ENCODE measurements at regions not wholly inside any gene's neighbourhood (a gene's known extent, or its start where the extent isn't known, plus 50 kb on each side); places are given as distances from the start of the nearest gene placed in this dataset.
A peak's percentile ranks its signal among the peaks of the same experiment; 100 is the strongest.

DNA sequence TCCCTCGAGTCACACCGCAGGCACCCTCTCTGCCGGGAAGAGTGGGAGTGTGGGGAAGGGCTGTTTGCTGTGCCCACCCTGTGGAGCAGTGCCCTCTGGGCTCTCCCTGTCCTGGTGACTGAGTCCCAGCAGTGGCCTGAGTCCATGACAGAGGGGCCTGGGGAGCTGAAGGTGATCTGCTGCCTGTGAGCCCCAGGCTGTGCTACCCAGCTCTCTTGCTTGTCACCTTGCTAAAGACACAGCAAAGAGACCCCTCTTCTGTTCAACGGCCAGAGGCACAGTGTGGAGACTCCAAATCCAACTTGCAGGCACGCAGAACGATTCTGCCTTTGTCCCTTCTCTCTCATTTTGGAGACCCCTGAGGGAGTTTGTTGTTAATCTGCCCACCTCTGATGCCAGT, 232.6 kb downstream of the OPA1 start:
- ATAC-seq (no peak), DNase-seq (ENCODE audit: low spot score) (no peak)

DNA sequence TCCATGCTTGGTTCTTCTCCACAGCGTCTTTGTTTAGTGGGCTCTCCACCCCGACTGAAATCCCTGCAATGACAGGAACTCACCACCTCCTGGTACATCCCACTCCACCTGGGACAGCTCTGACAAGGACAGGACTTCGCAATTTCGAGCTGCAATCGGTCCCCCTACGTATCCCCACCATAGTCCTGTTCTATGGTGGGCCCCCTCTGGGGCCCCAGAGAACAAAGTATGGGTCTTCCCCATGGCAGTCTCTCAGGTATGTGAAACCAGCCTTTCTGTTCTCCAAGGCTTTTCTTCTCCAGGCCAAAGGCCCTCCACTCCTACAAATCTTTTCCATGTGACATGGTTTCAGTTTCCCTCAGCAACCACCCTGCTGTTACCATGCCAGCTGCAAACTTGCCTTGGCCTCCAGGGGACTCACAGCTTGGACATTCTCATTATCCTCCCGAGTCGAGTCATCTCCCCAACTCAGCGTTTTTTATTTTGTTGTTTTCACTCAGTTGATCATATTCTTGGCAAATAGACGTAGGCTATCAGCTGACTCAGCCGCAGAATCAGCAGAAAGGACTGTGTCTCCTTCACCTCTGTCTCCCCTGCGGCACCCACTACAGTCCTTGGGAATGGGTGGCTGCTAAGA, 233.3 kb downstream of the OPA1 start:
- peak; percentile 34 for ATAC-seq
- no peak for DNase-seq (ENCODE audit: low spot score)

DNA sequence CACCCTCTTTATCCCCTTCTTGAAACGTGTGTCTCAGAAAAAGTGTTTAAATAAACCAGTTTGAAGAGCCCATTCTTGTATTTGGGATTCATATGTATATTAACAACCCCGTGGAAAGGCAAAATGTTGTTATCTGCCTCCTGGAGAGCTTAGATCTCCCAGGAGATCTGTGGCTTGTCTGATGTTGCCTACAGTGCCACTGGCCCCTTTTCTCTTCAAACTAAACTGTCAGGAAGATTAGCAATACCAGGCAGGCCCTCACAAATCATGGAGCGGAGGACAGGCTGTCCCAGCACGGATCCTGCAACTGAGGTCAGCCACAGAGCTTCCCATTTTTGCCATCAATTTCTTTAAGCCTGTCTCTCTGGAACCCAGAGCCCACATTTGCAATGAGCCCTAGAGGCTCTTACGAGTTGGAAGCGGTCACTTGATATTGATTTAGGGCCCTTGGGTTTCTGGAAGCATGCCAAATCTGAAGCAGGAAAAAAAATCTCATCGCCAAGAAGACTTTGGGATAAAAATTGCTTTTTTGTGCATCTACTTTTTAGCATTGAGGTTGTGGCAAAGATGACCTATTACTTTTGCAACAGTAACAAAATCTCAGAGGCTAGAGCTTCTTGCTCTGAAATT, 234.1 kb downstream of the OPA1 start:
- ATAC-seq (no peak), DNase-seq (ENCODE audit: low spot score) (no peak)

DNA sequence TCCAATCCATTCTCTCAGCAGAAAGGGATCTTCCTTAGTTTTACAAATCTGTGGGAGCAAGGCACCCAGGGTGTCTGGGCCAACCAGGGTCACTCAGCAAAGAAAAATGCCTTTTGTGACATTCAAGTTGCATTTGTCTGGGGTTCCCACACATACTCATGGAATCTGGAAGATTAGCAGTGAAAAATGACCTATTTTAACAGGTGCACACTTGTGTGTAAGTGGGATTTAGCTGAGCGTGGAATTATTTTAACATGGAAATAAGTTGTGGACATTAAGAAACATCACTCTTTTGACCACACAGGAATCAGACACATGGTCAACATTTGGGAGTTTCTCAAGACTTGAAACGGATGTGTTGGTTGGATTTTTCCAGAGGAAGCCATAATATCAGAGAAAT, 234.9 kb downstream of the OPA1 start:
- no peak for DNase-seq (ENCODE audit: low spot score)
- ATAC-seq = no peak

DNA sequence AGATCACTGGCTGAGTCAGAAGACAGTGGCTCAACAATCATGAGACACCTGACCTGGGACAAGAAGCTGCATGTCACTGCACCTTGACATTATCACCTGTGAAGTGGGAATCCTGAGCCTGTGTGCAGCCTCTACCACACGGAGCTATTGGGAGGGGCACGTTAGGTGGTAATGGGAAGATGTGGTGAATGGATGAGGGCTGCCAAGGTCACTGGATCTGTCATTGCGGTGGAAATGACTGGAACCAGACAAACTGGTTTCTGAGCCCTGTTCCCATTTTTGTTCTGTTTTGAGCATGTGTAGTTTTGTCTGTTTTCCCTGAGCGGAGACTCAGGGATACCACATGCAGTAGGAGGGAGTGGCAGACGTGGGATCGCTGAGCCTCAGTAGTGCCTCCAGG, 235.5 kb downstream of the OPA1 start:
- DNase-seq (ENCODE audit: low spot score) (no peak), ATAC-seq (no peak)

DNA sequence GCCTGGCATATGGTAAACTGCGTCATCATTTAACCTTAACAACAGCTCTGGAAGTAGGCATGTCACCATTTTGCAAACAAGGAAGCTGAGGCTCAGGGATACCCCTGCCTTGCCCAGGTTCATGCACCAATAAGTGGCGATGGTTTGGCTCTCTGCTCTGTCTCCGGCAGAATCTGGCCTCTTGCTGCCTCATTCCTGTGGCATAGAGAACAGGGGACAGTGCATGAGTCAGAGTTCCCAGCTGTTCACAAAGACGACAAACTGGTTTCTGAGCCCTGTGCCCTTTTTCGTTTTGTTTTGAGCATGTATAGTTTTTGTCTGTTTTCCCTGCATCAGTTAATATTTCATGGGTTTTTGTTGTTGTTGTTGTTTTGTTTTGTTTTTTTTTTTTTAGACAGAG, 236.8 kb downstream of the OPA1 start:
- ATAC-seq (no peak), DNase-seq (ENCODE audit: low spot score) (no peak)

DNA sequence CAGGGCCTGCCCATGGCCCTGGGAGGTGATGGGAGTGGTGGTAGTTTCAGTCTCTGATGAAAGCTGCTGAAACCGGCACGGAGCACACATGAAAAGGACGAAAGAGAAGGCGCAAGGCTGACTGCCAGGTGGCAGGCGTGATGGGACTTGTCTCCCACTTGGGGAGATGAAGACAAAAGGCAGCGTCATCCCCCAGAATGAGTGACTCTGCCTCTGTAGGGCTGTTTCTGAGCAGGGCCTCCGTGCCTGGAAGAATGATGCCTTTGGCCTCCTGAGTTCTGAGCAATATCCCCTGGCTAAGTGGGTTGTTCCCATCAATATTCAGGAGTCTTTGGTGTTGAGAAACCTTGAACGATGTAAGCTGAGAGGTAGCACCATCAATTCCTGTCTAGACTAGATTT, 237.8 kb downstream of the OPA1 start:
- DNase-seq (ENCODE audit: low spot score) = no peak
- no peak for ATAC-seq

DNA sequence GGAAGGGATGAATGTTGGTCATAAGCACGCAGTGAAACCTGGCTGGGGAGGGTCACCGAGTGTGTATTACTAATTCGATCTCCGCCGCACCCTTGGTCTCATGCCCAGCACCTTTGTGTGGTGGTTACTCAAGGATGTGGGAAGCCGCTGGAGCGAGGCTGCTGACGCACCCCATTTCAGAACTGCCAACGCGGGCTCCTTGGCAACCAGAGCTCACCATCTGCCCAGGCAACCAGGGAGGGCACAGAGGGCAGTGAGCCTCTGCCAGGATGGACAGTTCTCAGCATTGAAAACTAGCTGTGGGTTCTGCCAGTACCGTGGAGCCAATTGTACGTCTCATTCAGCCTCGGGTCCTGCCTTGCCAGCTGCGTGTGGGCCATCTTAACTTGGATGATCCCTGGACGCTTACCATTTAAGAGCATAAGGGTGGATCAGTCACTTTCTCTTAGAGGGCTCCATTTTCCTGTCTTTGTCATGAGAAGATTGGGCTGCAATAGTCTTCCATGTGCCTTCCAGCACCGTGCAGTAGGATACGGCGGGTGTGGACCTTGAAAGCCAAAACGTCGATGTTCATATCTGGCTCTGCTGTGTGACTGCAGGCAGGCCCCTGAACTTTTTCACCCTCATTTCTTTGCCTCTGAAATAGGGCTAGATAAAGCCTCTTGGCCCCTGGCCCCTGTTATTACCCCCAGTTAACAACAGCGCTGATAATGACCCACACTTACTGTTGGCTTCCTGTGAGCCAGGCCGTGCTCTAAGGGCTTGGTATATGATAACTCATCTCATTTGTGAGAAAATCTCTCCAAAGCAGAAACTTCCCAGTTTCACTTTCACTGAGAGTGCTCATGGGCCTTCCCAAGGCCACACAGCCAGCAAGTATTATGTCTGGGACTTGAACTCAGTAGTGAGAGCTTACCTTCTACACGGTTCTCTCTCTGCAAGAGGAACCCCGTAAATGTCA, 238.8 kb downstream of the OPA1 start:
- ATAC-seq (peak; percentile 56), DNase-seq (ENCODE audit: low spot score) (no peak)

DNA sequence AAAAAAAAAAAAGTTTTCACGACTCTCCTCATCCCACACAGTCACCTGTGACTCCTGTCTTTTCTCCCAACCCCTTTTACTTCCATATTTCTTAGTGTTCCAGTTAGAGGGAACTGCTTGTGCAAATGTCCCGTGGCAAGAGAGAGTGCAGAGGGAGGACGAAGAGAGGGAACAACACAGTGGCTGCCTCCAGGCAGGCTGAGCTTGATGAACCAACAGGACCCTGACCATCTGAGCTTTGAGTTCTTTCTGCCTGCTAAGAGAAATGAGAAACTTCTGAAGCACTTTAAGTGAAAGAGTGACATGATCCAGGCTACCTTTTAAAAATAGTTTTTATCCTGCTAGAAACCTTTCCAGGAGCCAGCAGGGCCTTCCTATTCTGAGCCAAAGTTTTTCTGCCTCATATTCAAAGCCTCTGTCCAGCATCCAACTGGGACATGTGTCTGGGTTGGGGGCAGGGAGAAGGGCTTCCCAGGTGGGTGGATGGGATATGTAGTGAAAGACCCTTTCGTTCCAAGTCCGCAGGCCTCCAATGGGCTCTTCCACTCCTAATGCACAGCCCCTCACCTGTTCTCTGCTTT, 239.9 kb downstream of the OPA1 start:
- DNase-seq (ENCODE audit: low spot score) (no peak), ATAC-seq (no peak)

DNA sequence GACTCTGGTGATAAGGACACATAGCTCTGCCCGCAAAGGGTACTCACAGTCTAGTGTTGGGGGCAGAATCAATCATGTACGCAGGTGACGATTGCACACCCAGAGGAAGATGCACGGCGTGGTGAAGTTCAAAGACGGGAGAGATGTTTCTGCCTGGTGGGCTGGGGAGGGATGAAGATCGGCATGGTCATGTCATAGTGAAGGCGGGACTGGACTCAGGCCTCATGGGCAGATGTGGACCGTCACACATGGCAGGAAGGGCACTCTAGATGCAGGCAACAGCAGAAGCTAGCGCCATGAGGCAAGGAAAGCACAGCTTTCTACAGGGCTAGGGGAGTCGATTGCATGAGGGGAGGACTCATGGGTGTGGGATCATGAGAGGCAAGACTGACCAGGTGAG, 240.6 kb downstream of the OPA1 start:
- DNase-seq (ENCODE audit: low spot score) (no peak), ATAC-seq (no peak)

DNA sequence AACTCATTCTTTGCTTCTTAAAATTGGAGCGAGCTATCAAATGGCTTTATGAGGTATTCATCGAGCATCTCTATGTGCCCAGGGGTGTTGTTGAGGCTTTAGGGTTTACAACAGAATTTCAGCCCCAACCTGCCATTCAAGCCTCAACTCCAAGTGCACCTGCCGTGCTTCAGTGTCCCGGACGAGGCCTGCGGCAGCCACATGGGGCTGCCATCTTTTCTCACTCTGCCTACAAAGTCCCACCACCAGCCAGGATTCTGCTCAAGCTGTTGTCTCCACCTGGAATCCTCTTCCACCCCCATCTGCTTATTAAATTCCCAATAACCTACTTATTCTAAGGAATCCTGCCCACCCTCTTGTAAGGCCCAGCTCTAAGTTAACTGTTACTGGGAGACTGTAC, 242.4 kb downstream of the OPA1 start:
- ATAC-seq (no peak), DNase-seq (ENCODE audit: low spot score) (no peak)

DNA sequence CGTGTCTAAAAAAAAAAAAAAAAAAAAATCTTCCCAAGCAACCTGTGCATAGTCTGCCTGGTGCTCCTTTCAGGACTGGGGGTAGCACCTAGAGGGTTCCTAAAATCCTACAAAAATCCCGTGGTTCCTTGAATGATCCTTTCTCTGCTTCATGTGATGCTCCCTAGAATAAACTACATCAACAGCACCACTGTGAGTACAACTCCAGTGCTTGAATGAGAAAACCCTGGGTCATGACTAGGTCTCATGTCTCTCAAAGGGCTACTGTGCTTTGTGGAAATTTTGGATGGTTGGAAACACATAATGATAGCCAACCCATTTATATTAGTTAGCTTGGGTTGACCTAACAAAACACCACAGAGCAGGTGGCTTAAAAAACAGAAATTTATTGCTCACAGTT, 243.5 kb downstream of the OPA1 start:
- ATAC-seq = no peak
- no peak for DNase-seq (ENCODE audit: low spot score)

DNA sequence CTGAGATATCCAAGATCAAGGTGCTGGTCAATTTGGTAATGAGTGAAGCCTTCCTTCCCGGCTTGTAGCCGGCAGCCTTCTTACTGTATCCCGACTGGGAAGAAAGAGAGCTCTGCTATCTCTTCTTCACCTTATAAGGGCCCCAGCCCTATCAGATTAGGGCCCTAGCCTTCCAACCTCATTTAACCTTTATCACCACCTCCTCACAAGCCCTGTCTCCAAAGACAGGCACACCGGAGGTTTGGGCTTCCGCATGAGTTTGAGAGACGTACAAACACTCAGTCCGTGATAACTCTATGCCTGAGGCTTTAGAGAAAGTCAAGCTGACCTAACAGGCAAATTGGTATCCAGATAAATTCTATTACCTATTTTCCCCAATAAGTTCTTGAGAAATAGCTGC, 243.9 kb downstream of the OPA1 start:
- DNase-seq (ENCODE audit: low spot score) (no peak), ATAC-seq (no peak)

DNA sequence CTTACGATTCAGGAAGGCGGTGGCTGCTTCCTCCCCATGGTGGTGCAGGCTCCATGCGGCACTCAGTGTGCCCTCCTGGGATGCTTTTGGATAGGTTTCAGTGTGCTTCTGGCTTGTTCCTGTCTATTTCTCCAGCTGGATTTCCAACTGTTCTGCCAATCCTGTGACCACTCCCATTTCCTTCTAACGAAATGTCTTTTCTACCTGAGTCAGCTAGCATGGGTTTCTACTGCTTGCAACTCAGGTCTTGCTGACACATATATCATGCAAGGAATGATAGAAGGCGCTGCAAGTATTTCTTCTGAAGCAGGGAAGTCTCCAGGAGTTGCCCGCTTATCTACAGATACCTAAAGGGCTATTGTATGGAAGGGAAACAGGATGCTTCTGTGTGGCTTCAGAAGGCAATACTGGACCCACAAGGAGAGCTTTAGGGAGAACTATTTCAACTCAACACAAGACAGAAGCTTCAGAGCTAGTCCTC, 244.4 kb downstream of the OPA1 start:
- DNase-seq (ENCODE audit: low spot score) = no peak
- ATAC-seq = no peak

DNA sequence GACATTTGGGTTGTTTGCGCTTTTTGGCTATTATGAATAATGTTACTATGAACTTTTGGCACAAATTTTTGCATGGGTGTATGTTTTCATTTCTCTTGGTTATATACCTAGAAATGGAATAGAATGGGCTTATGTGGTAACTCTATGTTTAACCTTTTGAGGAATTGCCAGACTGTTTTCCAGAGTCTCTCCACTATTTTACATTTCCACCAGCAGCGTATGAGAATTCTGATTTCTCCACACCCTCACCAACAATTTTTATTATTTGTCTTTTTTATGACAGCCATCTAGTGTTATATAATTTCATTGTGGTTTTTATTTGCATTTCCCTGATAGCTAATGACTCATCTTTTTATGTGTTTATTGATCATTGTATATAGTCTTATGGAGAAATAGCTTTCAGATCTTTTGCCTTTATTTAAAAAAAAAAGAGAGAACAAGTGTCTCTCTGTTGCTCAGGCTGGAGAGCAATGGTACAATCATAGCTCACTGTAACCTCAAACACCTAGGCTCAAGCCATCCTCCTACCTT, 247.2 kb downstream of the OPA1 start:
- ATAC-seq = no peak
- DNase-seq (ENCODE audit: low spot score) = no peak

DNA sequence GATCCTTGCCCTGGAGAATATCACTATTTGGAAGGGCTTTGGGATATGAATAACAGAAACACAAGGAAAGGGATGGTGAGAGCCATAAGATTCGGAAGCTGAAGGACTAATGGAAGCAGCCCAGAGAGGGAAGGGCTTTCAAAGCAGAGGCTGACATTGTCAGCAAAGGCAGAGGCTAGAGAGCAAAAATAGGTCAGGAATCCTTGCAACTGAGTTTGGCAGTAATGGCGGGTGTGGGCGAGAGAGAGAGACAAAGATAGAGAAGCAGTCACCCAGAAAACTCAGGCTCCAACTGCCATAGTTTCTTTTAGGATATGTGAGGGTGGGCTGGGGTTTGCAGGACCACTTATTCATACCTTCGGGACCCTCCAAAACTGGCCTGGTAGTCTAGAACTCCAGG, 248.6 kb downstream of the OPA1 start:
- no peak for ATAC-seq
- no peak for DNase-seq (ENCODE audit: low spot score)

DNA sequence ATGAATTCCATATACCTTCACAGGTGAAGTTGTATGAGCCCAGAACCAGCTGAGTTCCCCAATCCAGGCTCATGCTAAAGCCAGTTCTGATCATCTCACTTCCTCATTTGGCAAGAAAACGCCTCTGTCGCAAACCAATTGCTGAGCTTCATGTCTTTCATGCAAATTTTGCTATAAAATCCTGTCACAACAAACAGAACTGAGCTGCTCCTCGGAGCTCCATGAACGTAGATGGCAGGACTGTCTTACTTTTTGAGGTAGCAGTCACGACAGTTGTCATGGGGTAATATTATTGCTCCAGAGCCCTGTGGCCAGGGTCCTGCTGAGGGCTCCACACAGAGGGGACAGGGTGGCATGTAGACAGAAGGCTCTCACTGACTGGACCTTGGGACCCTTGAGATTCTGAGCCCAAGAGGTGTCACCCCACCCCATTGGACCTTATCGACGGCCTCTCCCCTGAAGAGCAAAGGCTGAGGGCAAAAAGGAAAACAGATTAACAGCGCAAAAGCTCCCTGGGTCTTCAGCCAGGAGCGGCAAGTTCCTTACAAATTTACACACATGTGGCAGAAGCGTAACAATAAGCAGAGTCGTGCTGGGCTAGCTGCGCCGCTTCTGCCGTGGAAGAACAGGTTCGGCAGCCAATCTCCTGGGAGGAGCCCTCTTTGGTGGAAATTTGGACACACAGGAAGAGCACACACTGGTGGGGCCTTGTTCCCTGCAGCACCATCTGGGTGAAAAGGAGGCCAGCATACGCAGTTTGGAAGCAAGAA, 249.2 kb downstream of the OPA1 start:
- DNase-seq (ENCODE audit: low spot score) (no peak), ATAC-seq (peak; percentile 15)

DNA sequence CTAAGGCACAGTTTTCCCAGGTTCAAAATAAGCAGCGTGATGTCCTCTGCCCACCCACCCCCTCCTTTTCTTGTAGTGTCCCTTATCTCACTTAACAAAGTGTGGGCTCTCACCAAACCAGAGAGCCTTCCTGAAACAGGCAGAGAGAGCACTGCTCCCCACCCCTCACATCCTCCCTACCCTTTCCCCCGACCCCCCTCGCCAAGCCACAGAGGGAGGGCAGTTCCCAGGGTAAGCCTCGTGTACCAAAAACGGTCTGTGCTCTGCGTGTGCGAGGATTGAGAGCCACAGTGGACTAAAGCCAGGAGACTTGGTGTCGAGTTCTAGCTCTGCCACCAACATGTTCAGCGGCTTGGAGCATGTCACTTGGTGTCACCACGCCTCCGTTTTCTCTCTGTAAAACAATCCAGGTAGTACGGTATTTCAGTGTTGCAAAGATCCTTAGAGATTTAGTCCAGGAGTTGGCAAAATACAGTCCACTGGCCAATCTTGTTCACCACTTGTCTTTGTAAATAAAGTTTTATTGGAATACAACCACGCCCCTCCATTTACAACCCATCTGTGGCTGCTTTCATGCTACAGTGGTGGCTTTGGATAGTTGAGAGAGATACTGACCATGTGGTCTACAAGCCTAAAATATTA, 249.9 kb downstream of the OPA1 start:
- DNase-seq (ENCODE audit: low spot score) (no peak), ATAC-seq (no peak)

DNA sequence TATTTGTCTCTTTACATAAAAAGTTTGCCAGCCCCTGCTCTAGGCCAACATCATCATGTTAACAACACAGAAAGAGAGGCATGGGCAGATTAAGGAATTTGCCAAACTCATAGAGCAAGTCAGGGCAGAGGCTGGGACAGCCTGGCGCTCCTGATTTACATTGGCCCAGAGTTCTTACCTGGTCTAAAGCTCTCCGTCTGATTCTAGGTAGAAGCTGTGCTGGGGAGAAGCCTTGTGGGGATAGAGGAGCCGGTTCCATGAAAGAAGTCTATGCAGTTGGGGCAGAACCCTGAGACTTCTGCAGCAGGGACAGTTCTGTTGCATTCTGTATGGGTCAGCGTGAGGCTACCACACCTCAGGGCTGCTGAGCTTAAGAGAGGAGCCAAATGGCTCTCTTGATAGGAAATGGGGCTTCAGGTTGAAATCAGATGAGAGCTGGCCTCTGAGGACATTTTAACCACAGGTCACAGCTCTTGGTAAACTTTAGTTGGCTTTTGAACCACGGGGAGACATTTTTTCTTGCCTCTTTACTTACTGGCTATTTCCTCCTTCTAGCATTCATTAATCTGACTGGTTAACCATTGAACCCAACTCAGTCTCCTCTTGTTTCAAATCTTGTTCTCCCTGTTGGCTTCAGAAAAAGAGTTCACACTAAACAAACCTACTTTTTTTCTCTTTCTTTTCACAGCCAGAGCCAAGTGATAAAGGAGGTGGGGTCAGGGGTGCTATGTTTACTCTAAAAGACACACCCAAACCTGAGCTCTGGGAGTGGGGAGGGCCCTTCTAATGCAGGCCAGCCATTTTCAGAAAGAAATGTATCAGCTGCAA, 250.7 kb downstream of the OPA1 start:
- no peak for DNase-seq (ENCODE audit: low spot score)
- peak; percentile 76 for ATAC-seq
